ENCODE measurements at regions not wholly inside any gene's neighbourhood (a gene's known extent, or its start where the extent isn't known, plus 50 kb on each side); places are given as distances from the start of the nearest gene placed in this dataset.

DNA sequence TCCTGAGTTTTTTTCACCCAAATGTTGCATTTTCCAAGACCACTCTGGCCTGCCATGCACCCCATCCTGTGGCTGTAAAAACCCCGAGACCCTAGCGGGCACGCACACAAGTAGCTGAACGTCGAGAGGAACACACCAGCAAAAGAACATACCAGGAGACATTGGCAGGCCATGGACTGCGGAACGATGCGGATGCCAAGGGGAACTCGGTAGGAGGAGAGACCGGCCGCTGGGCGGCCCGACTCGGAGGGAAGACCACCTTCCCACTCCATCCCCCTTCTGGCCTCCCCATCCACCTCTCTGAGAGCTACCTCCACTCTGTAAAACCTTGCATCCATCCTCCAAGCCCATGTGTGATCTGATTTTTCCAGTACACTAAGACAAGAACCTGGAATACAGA is 105.5 kb upstream of the CELF4 start:
- no peaks in the 10 kb centered on the region for H3K4me1 ChIP-seq (ENCODE audit: control insufficient read depth, insufficient read depth, low read length)
- ATAC-seq, result no peak
- no peaks in the 10 kb centered on the region for H3K9me3 ChIP-seq (replicated peaks; ENCODE audit: control insufficient read depth, insufficient read depth, low read length)
- SMC1A ChIA-PET (ENCODE audit: uncharacterized antibody, unreplicated experiment), result no interaction called here
- no TSS peak for BruUV-seq (replicated peaks)
- no peak overlapping the region for H2AFZ ChIP-seq (ENCODE audit: control insufficient read depth, low read depth, low read length)
- H3K4me3 ChIP-seq, result no peak overlapping the region
- POLR2A ChIA-PET, result no interaction called here
- intact Hi-C loops (cut with micrococcal nuclease; ENCODE audit: unreplicated experiment) (no loop called here), in situ Hi-C loops (cut with MboI) (no loop called here)
- FAIRE-seq, result no peak
- H3K27me3 ChIP-seq (replicated peaks in 1 of 2; ENCODE audit: control insufficient read depth in 2 of 2, insufficient read depth in 2 of 2, low read length in 1 of 2), result no peaks in the 10 kb centered on the region
- H3K79me2 ChIP-seq (ENCODE audit: control insufficient read depth, insufficient read depth, low read length), result no peaks in the 10 kb centered on the region
- no peak overlapping the region for H3K9ac ChIP-seq (ENCODE audit: control insufficient read depth, insufficient read depth, low read length)
- WGBS (ENCODE audit: insufficient coverage, insufficient replicate concordance, low lambda C conversion rate, missing lambda C conversion rate), result 52% methylated on average over 14 of the region's 14 CpGs
- CTCF ChIA-PET, result no interaction called here
- no peaks in the 10 kb centered on the region for H3K36me3 ChIP-seq (ENCODE audit: control insufficient read depth in 2 of 2, insufficient read depth in 2 of 2, low read length in 1 of 2)
- no peak overlapping the region for H3K27ac ChIP-seq (ENCODE audit: control insufficient read depth, insufficient read depth)
- no peak overlapping the region for H3K4me2 ChIP-seq (ENCODE audit: control insufficient read depth, insufficient read depth)
- H4K20me1 ChIP-seq (ENCODE audit: control insufficient read depth, insufficient read depth), result no peaks in the 10 kb centered on the region
- no peak for DNase-seq (ENCODE audit: low read depth, low spot score)
- RAD21 ChIA-PET (ENCODE audit: unreplicated experiment), result no interaction called here
- no peak for TF ChIP-seq SPI1 (IDR thresholded peaks at IDR 0.05; ENCODE audit: borderline replicate concordance, insufficient read depth, low read depth, low read length)
- no peak for TF ChIP-seq NR2C2 (IDR thresholded peaks at IDR 0.05; ENCODE audit: borderline replicate concordance, control insufficient read depth, insufficient read length, low read depth)
- TF ChIP-seq CREM (IDR thresholded peaks at IDR 0.05; ENCODE audit: low read depth), result no peak
- TF ChIP-seq DPF2 (IDR thresholded peaks at IDR 0.05), result no peak
- TF ChIP-seq RUNX3 (IDR thresholded peaks at IDR 0.05; ENCODE audit: low read length), result no peak
- no peak for TF ChIP-seq HCFC1 (IDR thresholded peaks at IDR 0.05; ENCODE audit: low read length)
- TF ChIP-seq FOXK2 (IDR thresholded peaks at IDR 0.05), result no peak
- TF ChIP-seq E2F8 (IDR thresholded peaks at IDR 0.05; ENCODE audit: low read depth, partially characterized antibody), result no peak
- TF ChIP-seq, protein P1, sequence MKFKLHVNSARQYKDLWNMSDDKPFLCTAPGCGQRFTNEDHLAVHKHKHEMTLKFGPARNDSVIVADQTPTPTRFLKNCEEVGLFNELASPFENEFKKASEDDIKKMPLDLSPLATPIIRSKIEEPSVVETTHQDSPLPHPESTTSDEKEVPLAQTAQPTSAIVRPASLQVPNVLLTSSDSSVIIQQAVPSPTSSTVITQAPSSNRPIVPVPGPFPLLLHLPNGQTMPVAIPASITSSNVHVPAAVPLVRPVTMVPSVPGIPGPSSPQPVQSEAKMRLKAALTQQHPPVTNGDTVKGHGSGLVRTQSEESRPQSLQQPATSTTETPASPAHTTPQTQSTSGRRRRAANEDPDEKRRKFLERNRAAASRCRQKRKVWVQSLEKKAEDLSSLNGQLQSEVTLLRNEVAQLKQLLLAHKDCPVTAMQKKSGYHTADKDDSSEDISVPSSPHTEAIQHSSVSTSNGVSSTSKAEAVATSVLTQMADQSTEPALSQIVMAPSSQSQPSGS (IDR thresholded peaks at IDR 0.05; ENCODE audit: low read length), result no peak
- TF ChIP-seq NKRF (conservative IDR thresholded peaks at IDR 0.05), result no peak
- TF ChIP-seq STAT3 (IDR thresholded peaks at IDR 0.05; ENCODE audit: low read depth, low read length), result no peak
- TF ChIP-seq, protein P2, sequence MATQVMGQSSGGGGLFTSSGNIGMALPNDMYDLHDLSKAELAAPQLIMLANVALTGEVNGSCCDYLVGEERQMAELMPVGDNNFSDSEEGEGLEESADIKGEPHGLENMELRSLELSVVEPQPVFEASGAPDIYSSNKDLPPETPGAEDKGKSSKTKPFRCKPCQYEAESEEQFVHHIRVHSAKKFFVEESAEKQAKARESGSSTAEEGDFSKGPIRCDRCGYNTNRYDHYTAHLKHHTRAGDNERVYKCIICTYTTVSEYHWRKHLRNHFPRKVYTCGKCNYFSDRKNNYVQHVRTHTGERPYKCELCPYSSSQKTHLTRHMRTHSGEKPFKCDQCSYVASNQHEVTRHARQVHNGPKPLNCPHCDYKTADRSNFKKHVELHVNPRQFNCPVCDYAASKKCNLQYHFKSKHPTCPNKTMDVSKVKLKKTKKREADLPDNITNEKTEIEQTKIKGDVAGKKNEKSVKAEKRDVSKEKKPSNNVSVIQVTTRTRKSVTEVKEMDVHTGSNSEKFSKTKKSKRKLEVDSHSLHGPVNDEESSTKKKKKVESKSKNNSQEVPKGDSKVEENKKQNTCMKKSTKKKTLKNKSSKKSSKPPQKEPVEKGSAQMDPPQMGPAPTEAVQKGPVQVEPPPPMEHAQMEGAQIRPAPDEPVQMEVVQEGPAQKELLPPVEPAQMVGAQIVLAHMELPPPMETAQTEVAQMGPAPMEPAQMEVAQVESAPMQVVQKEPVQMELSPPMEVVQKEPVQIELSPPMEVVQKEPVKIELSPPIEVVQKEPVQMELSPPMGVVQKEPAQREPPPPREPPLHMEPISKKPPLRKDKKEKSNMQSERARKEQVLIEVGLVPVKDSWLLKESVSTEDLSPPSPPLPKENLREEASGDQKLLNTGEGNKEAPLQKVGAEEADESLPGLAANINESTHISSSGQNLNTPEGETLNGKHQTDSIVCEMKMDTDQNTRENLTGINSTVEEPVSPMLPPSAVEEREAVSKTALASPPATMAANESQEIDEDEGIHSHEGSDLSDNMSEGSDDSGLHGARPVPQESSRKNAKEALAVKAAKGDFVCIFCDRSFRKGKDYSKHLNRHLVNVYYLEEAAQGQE (IDR thresholded peaks at IDR 0.05; ENCODE audit: low read depth, low read length), result no peak
- no peak for TF ChIP-seq GABPA (IDR thresholded peaks at IDR 0.05; ENCODE audit: low read depth)
- no peak for TF ChIP-seq ZNF274 (IDR thresholded peaks at IDR 0.05; ENCODE audit: insufficient read depth, insufficient read length)
- no peak for TF ChIP-seq ETV6 (conservative IDR thresholded peaks at IDR 0.05 in 1 of 2, IDR thresholded peaks at IDR 0.05 in 1 of 2; ENCODE audit: borderline replicate concordance in 1 of 2, low read depth in 1 of 2)
- TF ChIP-seq PAX8 (IDR thresholded peaks at IDR 0.05), result no peak
- no peak for TF ChIP-seq POU2F2 (IDR thresholded peaks at IDR 0.05; ENCODE audit: borderline replicate concordance, low read depth, low read length)

Measured in GM12878 (cell line).